Keratinocyte (primary cell): ENCODE measurements at regions not wholly inside any gene's neighbourhood (a gene's known extent, or its start where the extent isn't known, plus 50 kb on each side); places are given as distances from the start of the nearest gene placed in this dataset.

Experiments used
- DNase-seq: peaks from one replicate; pipeline ENCODE4 v3.0.0-alpha.2; 2011; ENCODE audit warnings: low read depth, missing footprints, low spot score
- FAIRE-seq: peaks from 2 replicates; lab custom pipeline; 2011; peaks lifted over from hg19 to GRCh38; lab: Jason Lieb, UNC
- H2AFZ ChIP-seq: 2 replicates; pipeline ENCODE4 v1.6.0; 2012; ENCODE audit warnings: low read length, control low read depth, inconsistent platforms; ENCODE audit not compliant: control insufficient read depth
- H3K27ac ChIP-seq: 2 replicates; pipeline ENCODE4 v1.5.1; 2011; ENCODE audit warnings: low read length; ENCODE audit not compliant: control insufficient read depth, insufficient read depth
- H3K27me3 ChIP-seq: 3 replicates; pipeline ENCODE4 v1.6.0; 2011; ENCODE audit warnings: low read length; ENCODE audit not compliant: control insufficient read depth, insufficient read depth; ENCODE audit errors: extremely low read depth
- H3K36me3 ChIP-seq, 2 experiments: 2 replicates in 1 of 2; 3 replicates in 1 of 2; pipeline ENCODE4 v1.5.1; 2011; ENCODE audit warnings: low read length in 2 of 2, mild to moderate bottlenecking in 1 of 2; ENCODE audit not compliant: control insufficient read depth in 2 of 2, insufficient read depth in 2 of 2; ENCODE audit errors: extremely low read depth in 1 of 2
- H3K4me1 ChIP-seq: 3 replicates; pipeline ENCODE4 v1.5.1; 2011; ENCODE audit warnings: low read length; ENCODE audit not compliant: control insufficient read depth, insufficient read depth; ENCODE audit errors: extremely low read depth
- H3K4me2 ChIP-seq: 3 replicates; pipeline ENCODE4 v1.6.0; 2011; ENCODE audit warnings: low read depth, low read length; ENCODE audit not compliant: control insufficient read depth, insufficient read depth; ENCODE audit errors: extremely low read depth
- H3K4me3 ChIP-seq, 3 experiments: fragments of 200-600 bp in 1 of 3; sonication (generic) in 1 of 3; 2 replicates in 2 of 3; 3 replicates in 1 of 3; pipeline ENCODE4 v1.5.1; 2011 to 2016; ENCODE audit warnings: low read length in 3 of 3, mild to moderate bottlenecking in 3 of 3, control low read depth in 2 of 3, inconsistent platforms in 1 of 3, low read depth in 1 of 3, mixed read lengths in 1 of 3, mixed run types in 1 of 3, moderate library complexity in 1 of 3; ENCODE audit not compliant: control insufficient read depth in 2 of 3, insufficient read depth in 2 of 3; ENCODE audit errors: extremely low read depth in 1 of 3
- H3K79me2 ChIP-seq: 2 replicates; pipeline ENCODE4 v1.6.0; 2012; ENCODE audit warnings: low read length; ENCODE audit not compliant: control insufficient read depth, insufficient read depth
- H3K9ac ChIP-seq: 3 replicates; pipeline ENCODE4 v1.6.0; 2011; ENCODE audit warnings: low read length; ENCODE audit not compliant: control insufficient read depth, insufficient read depth; ENCODE audit errors: extremely low read depth
- H3K9me1 ChIP-seq: 3 replicates; pipeline ENCODE4 v1.6.0; 2011; ENCODE audit warnings: low read length; ENCODE audit not compliant: control insufficient read depth, insufficient read depth; ENCODE audit errors: extremely low read depth
- H3K9me3 ChIP-seq: 2 replicates; pipeline ENCODE4 v1.5.1; 2012; ENCODE audit warnings: low read depth, low read length; ENCODE audit not compliant: control insufficient read depth
- H4K20me1 ChIP-seq: 3 replicates; pipeline ENCODE4 v1.6.0; 2011; ENCODE audit warnings: low read length; ENCODE audit not compliant: control insufficient read depth, insufficient read depth; ENCODE audit errors: extremely low read depth
- EZH2 ChIP-seq: IDR thresholded peaks from one replicate; pipeline ENCODE4 v1.6.1; 2012; ENCODE audit warnings: inconsistent platforms, mild to moderate bottlenecking, low read length, moderate library complexity
- dilution Hi-C: fragments of 300-500 bp; cut with MboI; formaldehyde crosslinking; loops from one replicate; pipeline ENCODE4 v1.7.0; 2020; ENCODE audit warnings: low sequenced_read_pairs; ENCODE audit not compliant: extremely low pct_ligation_motif_present
- TF ChIP-seq, protein P1 (sequence below), 3 experiments: IDR thresholded peaks in 1 of 3; conservative IDR thresholded peaks in 1 of 3; optimal IDR thresholded peaks in 1 of 3; 2 replicates in 2 of 3; 3 replicates in 1 of 3; pipeline versions ENCODE3 to v1.5.1; 2011; ENCODE audit warnings: low read length in 3 of 3, mild to moderate bottlenecking in 3 of 3, moderate library complexity in 2 of 3, control low read depth in 1 of 3, inconsistent platforms in 1 of 3; ENCODE audit not compliant: insufficient read depth in 2 of 3; ENCODE audit errors: extremely low read depth in 1 of 3

DNA sequence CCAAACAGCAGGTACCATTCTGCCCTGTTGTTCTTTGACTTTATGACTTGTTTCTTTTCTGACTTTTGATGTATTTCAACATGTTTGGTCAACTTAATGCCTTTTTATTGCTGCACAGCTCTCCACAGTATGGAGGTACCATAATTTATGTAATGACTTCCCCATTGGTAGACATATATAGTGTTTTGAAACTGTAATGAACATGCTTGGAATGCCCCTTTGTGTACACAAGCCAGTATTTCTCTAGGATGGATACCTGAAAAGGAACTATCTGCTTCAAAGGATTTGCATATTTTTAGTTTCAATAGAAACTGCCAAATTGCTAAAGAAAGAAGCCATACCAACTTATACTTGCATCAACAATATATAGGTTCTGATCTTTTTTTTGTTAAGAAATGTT lies 66.1 kb downstream of the NOG start:
- FAIRE-seq = no peak

DNA sequence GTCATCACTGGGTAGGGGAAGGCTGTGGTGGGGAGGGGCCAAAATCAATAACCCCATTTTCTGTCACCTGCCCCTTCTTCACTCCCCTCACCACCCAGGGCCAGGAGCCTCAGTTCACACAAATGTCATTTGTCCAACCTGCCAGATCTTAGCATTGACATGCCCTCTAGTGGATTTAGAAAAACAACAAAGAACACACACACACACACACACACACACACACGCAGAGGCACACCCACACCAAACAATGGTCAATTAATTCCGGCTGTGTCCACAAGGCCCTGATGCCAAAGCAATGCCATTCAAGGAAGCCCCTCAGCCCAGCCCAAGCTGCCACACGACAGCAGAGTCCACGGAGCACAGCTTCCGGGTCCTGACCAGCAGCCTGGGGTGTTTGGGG lies 68.4 kb downstream of the NOG start:
- Histone ChIP-seq H4K20me1 (no peaks in the 10 kb centered on the region), H3K36me3 (no peaks in the 10 kb centered on the region), H3K9me3 (no peaks in the 10 kb centered on the region), H2AFZ (no peak overlapping the region), H3K4me2 (no peak overlapping the region), H3K9ac (no peak overlapping the region), H3K27me3 (peaks cover 6% of the 10 kb centered on the region), H3K4me3 (no peak overlapping the region), H3K9me1 (no peaks in the 10 kb centered on the region), H3K79me2 (no peaks in the 10 kb centered on the region), H3K27ac (no peak overlapping the region), H3K4me1 (no peaks in the 10 kb centered on the region)
- DNase-seq = no peak
- no peak for FAIRE-seq
- dilution Hi-C loops = no loop called here
- TF ChIP-seq, protein P1, sequence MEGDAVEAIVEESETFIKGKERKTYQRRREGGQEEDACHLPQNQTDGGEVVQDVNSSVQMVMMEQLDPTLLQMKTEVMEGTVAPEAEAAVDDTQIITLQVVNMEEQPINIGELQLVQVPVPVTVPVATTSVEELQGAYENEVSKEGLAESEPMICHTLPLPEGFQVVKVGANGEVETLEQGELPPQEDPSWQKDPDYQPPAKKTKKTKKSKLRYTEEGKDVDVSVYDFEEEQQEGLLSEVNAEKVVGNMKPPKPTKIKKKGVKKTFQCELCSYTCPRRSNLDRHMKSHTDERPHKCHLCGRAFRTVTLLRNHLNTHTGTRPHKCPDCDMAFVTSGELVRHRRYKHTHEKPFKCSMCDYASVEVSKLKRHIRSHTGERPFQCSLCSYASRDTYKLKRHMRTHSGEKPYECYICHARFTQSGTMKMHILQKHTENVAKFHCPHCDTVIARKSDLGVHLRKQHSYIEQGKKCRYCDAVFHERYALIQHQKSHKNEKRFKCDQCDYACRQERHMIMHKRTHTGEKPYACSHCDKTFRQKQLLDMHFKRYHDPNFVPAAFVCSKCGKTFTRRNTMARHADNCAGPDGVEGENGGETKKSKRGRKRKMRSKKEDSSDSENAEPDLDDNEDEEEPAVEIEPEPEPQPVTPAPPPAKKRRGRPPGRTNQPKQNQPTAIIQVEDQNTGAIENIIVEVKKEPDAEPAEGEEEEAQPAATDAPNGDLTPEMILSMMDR (optimal IDR thresholded peaks at IDR 0.05 in 1 of 3, IDR thresholded peaks at IDR 0.05 in 1 of 3, conservative IDR thresholded peaks at IDR 0.05 in 1 of 3; ENCODE audit: extremely low read depth in 1 of 3, insufficient read depth in 2 of 3, low read length in 3 of 3) = peak in 1 of 3 experiments; percentile 15
- no peak for TF ChIP-seq EZH2

More for the DNA sequence above, 66.1 kb downstream of the NOG start:
- H3K27ac ChIP-seq = no peak overlapping the region
- H4K20me1 ChIP-seq = no peaks in the 10 kb centered on the region
- no peaks in the 10 kb centered on the region for H3K9me1 ChIP-seq
- dilution Hi-C loops = no loop called here
- no peak overlapping the region for H2AFZ ChIP-seq
- no peak overlapping the region for H3K4me3 ChIP-seq
- no peaks in the 10 kb centered on the region for H3K79me2 ChIP-seq
- no peak overlapping the region for H3K9ac ChIP-seq
- DNase-seq = no peak
- peaks cover 2% of the 10 kb centered on the region for H3K9me3 ChIP-seq
- no peak for TF ChIP-seq EZH2
- TF ChIP-seq, protein P1 (optimal IDR thresholded peaks at IDR 0.05 in 1 of 3, IDR thresholded peaks at IDR 0.05 in 1 of 3, conservative IDR thresholded peaks at IDR 0.05 in 1 of 3; ENCODE audit: extremely low read depth in 1 of 3, insufficient read depth in 2 of 3, low read length in 3 of 3) = no peak
- H3K36me3 ChIP-seq = no peaks in the 10 kb centered on the region
- no peak overlapping the region for H3K4me2 ChIP-seq
- H3K4me1 ChIP-seq = no peaks in the 10 kb centered on the region
- no peaks in the 10 kb centered on the region for H3K27me3 ChIP-seq
